PC-3 (cell line): ENCODE measurements at regions not wholly inside any gene's neighbourhood (a gene's known extent, or its start where the extent isn't known, plus 50 kb on each side); places are given as distances from the start of the nearest gene placed in this dataset.

Experiments
- CTCF ChIP-seq: fragments of 300-600 bp; sonication (generic); conservative IDR thresholded peaks from 2 replicates; pipeline ENCODE4 v1.5.1; 2017; ENCODE audit warnings: antibody characterized with exemption, low read depth, mild to moderate bottlenecking, low read length
- EZH2 ChIP-seq: fragments of 300-600 bp; sonication (generic); IDR thresholded peaks from one replicate; pipeline ENCODE4 v1.6.1; 2017; ENCODE audit warnings: antibody characterized with exemption, mild to moderate bottlenecking, low read length; ENCODE audit not compliant: unreplicated experiment

GRCh38 chr22:44439356-44440223 lies 58.4 kb downstream of the RTL6 start:
- TF ChIP-seq CTCF = no peak
- TF ChIP-seq EZH2 = no peak
